ENCODE measurements at regions not wholly inside any gene's neighbourhood (a gene's known extent, or its start where the extent isn't known, plus 50 kb on each side); places are given as distances from the start of the nearest gene placed in this dataset.

DNA sequence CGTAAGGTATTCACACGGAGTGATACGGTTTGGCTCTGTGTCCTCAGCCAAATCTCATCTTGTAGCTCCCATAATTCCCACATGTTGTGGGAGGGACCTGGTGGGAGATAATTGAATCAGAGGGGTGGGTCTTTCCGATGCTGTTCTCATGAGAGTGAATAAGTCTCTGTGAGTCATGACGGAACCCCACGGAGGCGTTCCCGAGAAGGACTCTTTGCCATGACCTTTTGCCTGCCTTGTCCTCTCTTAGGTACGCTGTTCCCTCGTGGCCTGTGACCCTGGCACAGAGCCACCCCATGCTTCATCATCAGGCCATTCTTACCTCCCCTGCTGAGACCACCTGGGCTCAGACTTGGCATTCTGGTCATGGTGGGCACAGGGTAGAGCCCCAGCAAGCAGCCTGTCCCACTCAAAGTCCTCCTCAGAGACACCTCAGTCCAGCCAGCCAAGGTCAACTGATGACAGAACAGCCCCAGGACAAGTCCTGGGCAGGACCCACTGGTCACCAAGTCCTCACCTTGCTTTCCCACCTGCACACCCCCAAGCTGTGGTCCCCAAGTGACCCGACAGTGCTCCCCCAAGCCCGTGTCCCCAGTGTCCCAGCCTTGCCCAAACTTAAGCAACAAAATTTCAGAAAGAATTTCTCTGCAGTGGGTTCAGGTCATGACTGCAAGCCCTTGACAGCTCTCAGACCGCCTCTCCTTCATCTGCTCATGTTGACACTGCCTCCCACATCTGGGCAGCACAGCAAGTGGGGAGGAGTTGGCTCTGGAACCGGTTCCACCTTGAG, 158.4 kb downstream of the ACTL8 start:
- TF ChIP-seq CTCF (conservative IDR thresholded peaks at IDR 0.05) (no peak), ZFX (IDR thresholded peaks at IDR 0.05) (no peak)
